ENCODE measurements at regions not wholly inside any gene's neighbourhood (a gene's known extent, or its start where the extent isn't known, plus 50 kb on each side); places are given as distances from the start of the nearest gene placed in this dataset.

DNA sequence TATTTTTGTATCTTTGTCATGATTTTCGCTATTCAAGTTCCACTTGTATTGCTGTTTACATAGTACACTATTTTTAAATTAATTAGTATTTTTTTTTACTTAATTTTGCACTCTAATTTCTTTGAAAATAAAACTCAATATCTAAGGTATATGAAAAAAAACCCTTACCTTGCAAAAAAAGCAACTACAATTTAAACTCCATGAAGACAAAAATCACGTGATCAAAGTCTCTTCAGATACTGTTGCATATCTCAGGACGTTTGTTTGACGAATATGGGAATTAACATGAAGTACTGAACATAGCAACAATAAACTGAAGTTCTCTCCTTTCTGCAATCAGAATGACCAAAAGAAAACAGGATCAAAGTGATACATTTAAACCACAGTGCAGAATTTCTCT, 968.4 kb upstream of the SEL1L start:
- TF ChIP-seq, protein P1, sequence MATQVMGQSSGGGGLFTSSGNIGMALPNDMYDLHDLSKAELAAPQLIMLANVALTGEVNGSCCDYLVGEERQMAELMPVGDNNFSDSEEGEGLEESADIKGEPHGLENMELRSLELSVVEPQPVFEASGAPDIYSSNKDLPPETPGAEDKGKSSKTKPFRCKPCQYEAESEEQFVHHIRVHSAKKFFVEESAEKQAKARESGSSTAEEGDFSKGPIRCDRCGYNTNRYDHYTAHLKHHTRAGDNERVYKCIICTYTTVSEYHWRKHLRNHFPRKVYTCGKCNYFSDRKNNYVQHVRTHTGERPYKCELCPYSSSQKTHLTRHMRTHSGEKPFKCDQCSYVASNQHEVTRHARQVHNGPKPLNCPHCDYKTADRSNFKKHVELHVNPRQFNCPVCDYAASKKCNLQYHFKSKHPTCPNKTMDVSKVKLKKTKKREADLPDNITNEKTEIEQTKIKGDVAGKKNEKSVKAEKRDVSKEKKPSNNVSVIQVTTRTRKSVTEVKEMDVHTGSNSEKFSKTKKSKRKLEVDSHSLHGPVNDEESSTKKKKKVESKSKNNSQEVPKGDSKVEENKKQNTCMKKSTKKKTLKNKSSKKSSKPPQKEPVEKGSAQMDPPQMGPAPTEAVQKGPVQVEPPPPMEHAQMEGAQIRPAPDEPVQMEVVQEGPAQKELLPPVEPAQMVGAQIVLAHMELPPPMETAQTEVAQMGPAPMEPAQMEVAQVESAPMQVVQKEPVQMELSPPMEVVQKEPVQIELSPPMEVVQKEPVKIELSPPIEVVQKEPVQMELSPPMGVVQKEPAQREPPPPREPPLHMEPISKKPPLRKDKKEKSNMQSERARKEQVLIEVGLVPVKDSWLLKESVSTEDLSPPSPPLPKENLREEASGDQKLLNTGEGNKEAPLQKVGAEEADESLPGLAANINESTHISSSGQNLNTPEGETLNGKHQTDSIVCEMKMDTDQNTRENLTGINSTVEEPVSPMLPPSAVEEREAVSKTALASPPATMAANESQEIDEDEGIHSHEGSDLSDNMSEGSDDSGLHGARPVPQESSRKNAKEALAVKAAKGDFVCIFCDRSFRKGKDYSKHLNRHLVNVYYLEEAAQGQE (IDR thresholded peaks at IDR 0.05; ENCODE audit: unreplicated experiment), result no peak
- TF ChIP-seq JUNB (IDR thresholded peaks at IDR 0.05; ENCODE audit: unreplicated experiment) (no peak), CTCF (conservative IDR thresholded peaks at IDR 0.05; ENCODE audit: low read depth in 2 of 2) (no peak), POLR2AphosphoS5 (IDR thresholded peaks at IDR 0.05; ENCODE audit: low read depth) (no peak), EZH2 (IDR thresholded peaks at IDR 0.05; ENCODE audit: low read depth, unreplicated experiment) (no peak), CREB1 (CRISPR knock-in tag; IDR thresholded peaks at IDR 0.05; ENCODE audit: low read depth) (no peak), EZH2phosphoT487 (IDR thresholded peaks at IDR 0.05; ENCODE audit: unreplicated experiment) (no peak)

All from GM23338 (cell line).